Mesenchymal stem cell (in vitro differentiated cells and primary cell): ENCODE measurements at regions not wholly inside any gene's neighbourhood (a gene's known extent, or its start where the extent isn't known, plus 50 kb on each side); places are given as distances from the start of the nearest gene placed in this dataset.
"Not testable (repeated sequence)": the region's sequence is repeated elsewhere in the genome, so short reads cannot be mapped to it uniquely, and the experiment has no call there.

Experiments
- DNase-seq: peaks from one replicate; pipeline ENCODE4 v3.0.0-alpha.2; 2013
- H2AFZ ChIP-seq: one replicate; pipeline ENCODE4 v1.6.1; 2013; ENCODE audit warnings: low read depth, mild to moderate bottlenecking, control low read depth, inconsistent platforms, low read length, moderate library complexity
- H2AK5ac ChIP-seq: 2 replicates; pipeline ENCODE4 v1.6.1; 2013; ENCODE audit warnings: low read length, moderate library complexity, mild to moderate bottlenecking, inconsistent platforms; ENCODE audit not compliant: severe bottlenecking
- H2BK120ac ChIP-seq: one replicate; pipeline ENCODE4 v1.6.1; 2013; ENCODE audit warnings: low read depth, mild to moderate bottlenecking, inconsistent platforms, low read length, moderate library complexity
- H2BK12ac ChIP-seq, 2 experiments: one replicate each; pipeline ENCODE4 v1.6.1; 2013; ENCODE audit warnings: inconsistent platforms in 2 of 2, low read length in 2 of 2, mild to moderate bottlenecking in 2 of 2, moderate library complexity in 2 of 2, control low read depth in 1 of 2
- H2BK15ac ChIP-seq: one replicate; pipeline ENCODE4 v1.6.1; 2013; ENCODE audit warnings: mild to moderate bottlenecking, low read depth, inconsistent platforms; ENCODE audit not compliant: poor library complexity, severe bottlenecking
- H2BK5ac ChIP-seq: 2 replicates; pipeline ENCODE4 v1.6.1; 2013; ENCODE audit warnings: low read depth, mild to moderate bottlenecking, low read length, control low read depth, inconsistent platforms; ENCODE audit not compliant: poor library complexity, severe bottlenecking
- H3K14ac ChIP-seq, 2 experiments: one replicate each; pipeline ENCODE4 v1.6.1; 2013; ENCODE audit warnings: inconsistent platforms in 2 of 2, low read length in 2 of 2, control low read depth in 1 of 2, mild to moderate bottlenecking in 1 of 2, moderate library complexity in 1 of 2
- H3K18ac ChIP-seq, 2 experiments: one replicate each; pipeline ENCODE4 v1.6.1; 2013; ENCODE audit warnings: inconsistent platforms in 2 of 2, low read length in 2 of 2, control low read depth in 1 of 2, low read depth in 1 of 2, mild to moderate bottlenecking in 1 of 2
- H3K23ac ChIP-seq, 2 experiments: one replicate each; pipeline ENCODE4 v1.6.1; 2013; ENCODE audit warnings: inconsistent platforms in 2 of 2, low read length in 2 of 2, mild to moderate bottlenecking in 2 of 2, moderate library complexity in 2 of 2, control low read depth in 1 of 2
- H3K27ac ChIP-seq: 2 replicates; pipeline ENCODE4 v1.5.1; 2013; ENCODE audit warnings: mild to moderate bottlenecking, moderate library complexity, low read length, control low read depth, inconsistent platforms; ENCODE audit not compliant: poor library complexity, severe bottlenecking
- H3K27me3 ChIP-seq, 2 experiments: 2 replicates each; pipeline versions ENCODE4 v1.6.1 to v1.7.0; 2013; ENCODE audit warnings: low read length in 2 of 2, mild to moderate bottlenecking in 2 of 2, moderate library complexity in 2 of 2, control low read depth in 1 of 2, inconsistent platforms in 1 of 2; ENCODE audit not compliant: control insufficient read depth in 1 of 2, insufficient read depth in 1 of 2
- H3K36me3 ChIP-seq, 2 experiments: 2 replicates each; pipeline versions ENCODE4 v1.6.1 to v1.7.0; 2013; ENCODE audit warnings: low read length in 2 of 2, control low read depth in 1 of 2, inconsistent platforms in 1 of 2, low read depth in 1 of 2, mild to moderate bottlenecking in 1 of 2; ENCODE audit not compliant: insufficient read depth in 2 of 2, control insufficient read depth in 1 of 2
- H3K4ac ChIP-seq, 2 experiments: one replicate each; pipeline ENCODE4 v1.6.1; 2013; ENCODE audit warnings: inconsistent platforms in 2 of 2, low read length in 2 of 2, mild to moderate bottlenecking in 2 of 2, moderate library complexity in 2 of 2, control low read depth in 1 of 2, low read depth in 1 of 2
- H3K4me1 ChIP-seq: 2 replicates; pipeline ENCODE4 v1.6.1; 2013; ENCODE audit warnings: low read depth, low read length, control low read depth; ENCODE audit not compliant: control insufficient read depth, insufficient read depth
- H3K4me2 ChIP-seq: 2 replicates; pipeline ENCODE4 v1.6.1; 2013; ENCODE audit warnings: low read length, mild to moderate bottlenecking, inconsistent platforms; ENCODE audit not compliant: poor library complexity, severe bottlenecking
- H3K4me3 ChIP-seq, 2 experiments: 2 replicates each; pipeline versions ENCODE4 v1.5.1 to v1.7.0; 2013; ENCODE audit warnings: low read length in 2 of 2, mild to moderate bottlenecking in 2 of 2, control low read depth in 1 of 2, low read depth in 1 of 2; ENCODE audit not compliant: insufficient read depth in 1 of 2
- H3K79me1 ChIP-seq: replicated peaks from 2 replicates; pipeline ENCODE4 v1.6.1; 2013; ENCODE audit warnings: mild to moderate bottlenecking, control low read depth, low read length, inconsistent platforms; ENCODE audit not compliant: poor library complexity, severe bottlenecking
- H3K9ac ChIP-seq: 2 replicates; pipeline ENCODE4 v1.7.0; 2013; ENCODE audit warnings: mild to moderate bottlenecking, low read length, moderate library complexity
- H3K9me3 ChIP-seq: 2 replicates; pipeline ENCODE4 v1.7.0; 2013; ENCODE audit warnings: mild to moderate bottlenecking, low read length; ENCODE audit not compliant: control insufficient read depth
- H4K8ac ChIP-seq: one replicate; pipeline ENCODE4 v1.6.1; 2013; ENCODE audit warnings: inconsistent platforms, mild to moderate bottlenecking, low read length, moderate library complexity
- H4K91ac ChIP-seq: one replicate; pipeline ENCODE4 v1.6.1; 2013; ENCODE audit warnings: mild to moderate bottlenecking, low read length, inconsistent platforms
- WGBS: methylation state at CpG from one replicate; pipeline ENCODE4 v1.1.7; 2013; ENCODE audit warnings: mixed read lengths; 5-methylcytosine and 5-hydroxymethylcytosine counted together

- not testable (repeated sequence) for H3K9ac ChIP-seq, H3K4ac ChIP-seq, H2AFZ ChIP-seq, H3K27ac ChIP-seq, H3K4me2 ChIP-seq, H3K14ac ChIP-seq, H4K8ac ChIP-seq, H3K79me1 ChIP-seq, H4K91ac ChIP-seq, DNase-seq, H2BK12ac ChIP-seq, H3K18ac ChIP-seq, H2BK15ac ChIP-seq, H3K9me3 ChIP-seq, H2BK5ac ChIP-seq, H2AK5ac ChIP-seq, H3K23ac ChIP-seq, H3K36me3 ChIP-seq, H3K27me3 ChIP-seq, H3K4me1 ChIP-seq, H3K4me3 ChIP-seq, H2BK120ac ChIP-seq
- WGBS: 92% methylated on average over 9 of the region's 11 CpGs
Observed at GRCh38 chr11:121855138-121855537, 260.9 kb downstream of the BLID start.

GRCh38 chr11:121844016-121844415 is 272.0 kb downstream of the BLID start:
- no peak overlapping the region for H2BK15ac ChIP-seq
- DNase-seq: no peak
- no peak overlapping the region for H3K4ac ChIP-seq
- no peak overlapping the region for H4K8ac ChIP-seq
- H3K4me3 ChIP-seq: no peak overlapping the region
- H3K27me3 ChIP-seq: no peaks in the 10 kb centered on the region
- H3K27ac ChIP-seq: no peak overlapping the region
- H2AK5ac ChIP-seq: no peak overlapping the region
- no peak overlapping the region for H2BK120ac ChIP-seq
- H3K4me2 ChIP-seq: no peak overlapping the region
- H2BK12ac ChIP-seq: no peak overlapping the region
- H2BK5ac ChIP-seq: no peak overlapping the region
- WGBS: 100% methylated on average over 1 of the region's 1 CpG
- no peak overlapping the region for H3K14ac ChIP-seq
- no peak overlapping the region for H3K23ac ChIP-seq
- H4K91ac ChIP-seq: no peak overlapping the region
- no peak overlapping the region for H3K9ac ChIP-seq
- H3K9me3 ChIP-seq: peaks cover 2% of the 10 kb centered on the region
- no peak overlapping the region for H3K18ac ChIP-seq
- no peaks in the 10 kb centered on the region for H3K36me3 ChIP-seq
- H3K4me1 ChIP-seq: no peaks in the 10 kb centered on the region
- no peaks in the 10 kb centered on the region for H3K79me1 ChIP-seq
- H2AFZ ChIP-seq: no peak overlapping the region

GRCh38 chr11:121842192-121842585 is 273.8 kb downstream of the BLID start:
- Histone ChIP-seq H3K14ac (no peak overlapping the region), H4K8ac (no peak overlapping the region), H3K23ac (no peak overlapping the region), H2BK120ac (no peak overlapping the region), H3K4ac (no peak overlapping the region), H3K9ac (no peak overlapping the region), H3K4me1 (no peaks in the 10 kb centered on the region), H3K79me1 (no peaks in the 10 kb centered on the region), H3K18ac (no peak overlapping the region), H3K9me3 (no peaks in the 10 kb centered on the region), H3K36me3 (no peaks in the 10 kb centered on the region), H3K27me3 (no peaks in the 10 kb centered on the region), H2AFZ (no peak overlapping the region), H3K27ac (no peak overlapping the region), H2BK12ac (no peak overlapping the region), H2BK5ac (no peak overlapping the region), H2BK15ac (no peak overlapping the region), H2AK5ac (no peak overlapping the region), H4K91ac (no peak overlapping the region), H3K4me3 (no peak overlapping the region), H3K4me2 (no peak overlapping the region)
- DNase-seq: no peak
- 96% methylated on average over 3 of the region's 5 CpGs for WGBS

GRCh38 chr11:121841487-121842191 is 274.4 kb downstream of the BLID start:
- Histone ChIP-seq H2BK15ac (no peak overlapping the region), H3K4me2 (no peak overlapping the region), H4K8ac (no peak overlapping the region), H2BK5ac (no peak overlapping the region), H3K14ac (no peak overlapping the region), H4K91ac (no peak overlapping the region), H2BK12ac (no peak overlapping the region), H3K23ac (no peak overlapping the region), H3K27ac (no peak overlapping the region), H3K4me3 (no peak overlapping the region), H3K4ac (no peak overlapping the region), H3K27me3 (no peaks in the 10 kb centered on the region), H3K9ac (no peak overlapping the region), H2AK5ac (no peak overlapping the region), H3K4me1 (no peaks in the 10 kb centered on the region), H2AFZ (no peak overlapping the region), H2BK120ac (no peak overlapping the region), H3K36me3 (no peaks in the 10 kb centered on the region), H3K79me1 (no peaks in the 10 kb centered on the region), H3K18ac (no peak overlapping the region), H3K9me3 (no peaks in the 10 kb centered on the region)
- peak; percentile 9 for DNase-seq
- WGBS: 48% methylated on average over 5 of the region's 5 CpGs
